Hepatocyte (in vitro differentiated cells): ENCODE measurements at regions not wholly inside any gene's neighbourhood (a gene's known extent, or its start where the extent isn't known, plus 50 kb on each side); places are given as distances from the start of the nearest gene placed in this dataset.

ENCODE experiments used
- DNase-seq: peaks from one replicate; pipeline ENCODE4 v3.0.0-alpha.2; 2016; ENCODE audit warnings: low spot score
- H2AFZ ChIP-seq: fragments of 200-600 bp; sonication (generic); 2 replicates; pipeline ENCODE4 v1.6.0; 2016; ENCODE audit warnings: antibody characterized with exemption, mild to moderate bottlenecking
- H3K27ac ChIP-seq: fragments of 200-600 bp; sonication (generic); 2 replicates; pipeline ENCODE4 v1.5.1; 2016; ENCODE audit warnings: mild to moderate bottlenecking
- H3K27me3 ChIP-seq: fragments of 200-600 bp; sonication (generic); 2 replicates; pipeline ENCODE4 v1.6.1; 2016
- H3K36me3 ChIP-seq: fragments of 200-600 bp; sonication (generic); replicated peaks from 2 replicates; pipeline ENCODE4 v1.5.1; 2016; ENCODE audit warnings: low read depth; ENCODE audit not compliant: insufficient read depth
- H3K4me1 ChIP-seq: fragments of 200-600 bp; sonication (generic); 2 replicates; pipeline ENCODE4 v1.5.1; 2016; ENCODE audit warnings: mild to moderate bottlenecking, moderate library complexity; ENCODE audit not compliant: insufficient read depth
- H3K4me2 ChIP-seq: fragments of 200-600 bp; sonication (generic); 2 replicates; pipeline ENCODE4 v1.6.0; 2016
- H3K4me3 ChIP-seq: fragments of 200-600 bp; sonication (generic); 2 replicates; pipeline ENCODE4 v1.5.1; 2016; ENCODE audit warnings: mild to moderate bottlenecking
- H3K79me2 ChIP-seq: fragments of 200-600 bp; sonication (generic); 2 replicates; pipeline ENCODE4 v1.6.0; 2017; ENCODE audit warnings: mild to moderate bottlenecking
- H3K9me2 ChIP-seq: fragments of 200-600 bp; sonication (generic); replicated peaks from 2 replicates; pipeline ENCODE4 v1.6.0; 2017; ENCODE audit warnings: mild to moderate bottlenecking; ENCODE audit not compliant: insufficient read depth
- H3K9me3 ChIP-seq: fragments of 200-600 bp; sonication (generic); 2 replicates; pipeline ENCODE4 v1.5.1; 2016; ENCODE audit warnings: low read depth, mild to moderate bottlenecking
- H4K20me1 ChIP-seq: fragments of 200-600 bp; sonication (generic); 2 replicates; pipeline ENCODE4 v1.6.0; 2016; ENCODE audit warnings: mild to moderate bottlenecking; ENCODE audit not compliant: insufficient read depth, poor library complexity, severe bottlenecking
- EZH2 ChIP-seq: fragments of 200-600 bp; sonication (generic); IDR thresholded peaks from 2 replicates; pipeline ENCODE4 v1.6.1; 2016; ENCODE audit warnings: antibody characterized with exemption, mild to moderate bottlenecking, borderline replicate concordance
- EZH2phosphoT487 ChIP-seq: fragments of 200-600 bp; sonication (generic); IDR thresholded peaks from one replicate; pipeline ENCODE4 v1.6.1; 2018; ENCODE audit warnings: antibody characterized with exemption, mild to moderate bottlenecking, low read depth, moderate library complexity; ENCODE audit not compliant: unreplicated experiment, severe bottlenecking
- WGBS: methylation state at CpG from one replicate; pipeline ENCODE4 v1.1.6; 2016; ENCODE audit warnings: low lambda C conversion rate; ENCODE audit errors: missing lambda C conversion rate; 5-methylcytosine and 5-hydroxymethylcytosine counted together
- TF ChIP-seq, protein P1 (sequence below): fragments of 200-600 bp; sonication (generic); IDR thresholded peaks from 2 replicates; pipeline ENCODE4 v1.5.1; 2016; ENCODE audit warnings: antibody characterized with exemption, mild to moderate bottlenecking; ENCODE audit not compliant: poor library complexity

DNA sequence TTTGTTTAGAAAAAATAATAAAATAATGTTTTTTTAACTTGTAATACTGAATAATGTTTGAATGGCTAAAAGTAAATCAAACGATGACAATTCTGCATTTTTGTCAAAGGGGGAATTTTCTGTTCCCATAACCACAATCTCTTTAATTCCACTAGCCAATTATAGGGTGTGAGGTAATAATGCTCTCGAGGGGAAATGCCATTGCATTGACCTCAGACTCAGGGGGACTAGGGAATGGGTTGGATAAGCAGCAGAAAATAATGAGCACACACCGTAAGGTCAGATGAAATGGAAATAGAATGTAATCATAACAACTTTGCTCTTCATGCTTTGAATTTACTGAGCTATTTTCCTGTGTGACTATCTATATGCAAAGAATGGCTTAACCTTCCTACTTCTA lies 584.7 kb downstream of the RFPL4B start:
- H2AFZ ChIP-seq = no peak overlapping the region
- no peak overlapping the region for H3K27ac ChIP-seq
- WGBS = 77% methylated on average over 3 of the region's 3 CpGs
- no peaks in the 10 kb centered on the region for H3K79me2 ChIP-seq
- H3K4me1 ChIP-seq = no peaks in the 10 kb centered on the region
- no peaks in the 10 kb centered on the region for H3K27me3 ChIP-seq
- no peak overlapping the region for H3K4me3 ChIP-seq
- no peak for TF ChIP-seq EZH2
- H3K4me2 ChIP-seq = no peak overlapping the region
- H3K9me2 ChIP-seq = no peaks in the 10 kb centered on the region
- no peaks in the 10 kb centered on the region for H4K20me1 ChIP-seq
- DNase-seq = no peak
- H3K9me3 ChIP-seq = no peaks in the 10 kb centered on the region
- no peaks in the 10 kb centered on the region for H3K36me3 ChIP-seq

DNA sequence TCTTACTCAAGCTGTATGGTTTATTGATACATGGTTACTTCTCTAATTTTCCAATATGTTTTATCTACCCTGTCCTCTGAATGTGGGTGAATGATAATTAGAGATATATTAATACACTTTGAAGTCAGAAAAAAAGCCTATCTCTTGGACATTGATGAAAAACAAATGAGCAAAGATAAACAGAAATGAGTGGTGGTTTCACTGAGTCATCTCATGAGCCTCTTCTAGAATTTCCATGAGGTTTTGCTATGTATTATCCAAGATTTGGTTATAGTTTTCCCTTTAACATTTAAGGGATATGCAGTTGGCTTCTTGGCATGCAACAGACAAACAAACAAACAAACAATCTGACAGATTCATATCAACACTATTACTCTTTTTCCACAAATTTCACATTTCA lies 586.8 kb downstream of the RFPL4B start:
- Histone ChIP-seq H3K27me3 (no peaks in the 10 kb centered on the region), H3K36me3 (no peaks in the 10 kb centered on the region), H3K4me2 (no peak overlapping the region), H4K20me1 (no peaks in the 10 kb centered on the region), H3K4me3 (no peak overlapping the region), H3K79me2 (no peaks in the 10 kb centered on the region), H2AFZ (no peak overlapping the region), H3K27ac (no peak overlapping the region), H3K9me2 (no peaks in the 10 kb centered on the region), H3K4me1 (no peaks in the 10 kb centered on the region), H3K9me3 (no peaks in the 10 kb centered on the region)
- TF ChIP-seq EZH2phosphoT487 = no peak
- TF ChIP-seq EZH2 = no peak
- TF ChIP-seq, protein P1, sequence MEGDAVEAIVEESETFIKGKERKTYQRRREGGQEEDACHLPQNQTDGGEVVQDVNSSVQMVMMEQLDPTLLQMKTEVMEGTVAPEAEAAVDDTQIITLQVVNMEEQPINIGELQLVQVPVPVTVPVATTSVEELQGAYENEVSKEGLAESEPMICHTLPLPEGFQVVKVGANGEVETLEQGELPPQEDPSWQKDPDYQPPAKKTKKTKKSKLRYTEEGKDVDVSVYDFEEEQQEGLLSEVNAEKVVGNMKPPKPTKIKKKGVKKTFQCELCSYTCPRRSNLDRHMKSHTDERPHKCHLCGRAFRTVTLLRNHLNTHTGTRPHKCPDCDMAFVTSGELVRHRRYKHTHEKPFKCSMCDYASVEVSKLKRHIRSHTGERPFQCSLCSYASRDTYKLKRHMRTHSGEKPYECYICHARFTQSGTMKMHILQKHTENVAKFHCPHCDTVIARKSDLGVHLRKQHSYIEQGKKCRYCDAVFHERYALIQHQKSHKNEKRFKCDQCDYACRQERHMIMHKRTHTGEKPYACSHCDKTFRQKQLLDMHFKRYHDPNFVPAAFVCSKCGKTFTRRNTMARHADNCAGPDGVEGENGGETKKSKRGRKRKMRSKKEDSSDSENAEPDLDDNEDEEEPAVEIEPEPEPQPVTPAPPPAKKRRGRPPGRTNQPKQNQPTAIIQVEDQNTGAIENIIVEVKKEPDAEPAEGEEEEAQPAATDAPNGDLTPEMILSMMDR = no peak
- no peak for DNase-seq

DNA sequence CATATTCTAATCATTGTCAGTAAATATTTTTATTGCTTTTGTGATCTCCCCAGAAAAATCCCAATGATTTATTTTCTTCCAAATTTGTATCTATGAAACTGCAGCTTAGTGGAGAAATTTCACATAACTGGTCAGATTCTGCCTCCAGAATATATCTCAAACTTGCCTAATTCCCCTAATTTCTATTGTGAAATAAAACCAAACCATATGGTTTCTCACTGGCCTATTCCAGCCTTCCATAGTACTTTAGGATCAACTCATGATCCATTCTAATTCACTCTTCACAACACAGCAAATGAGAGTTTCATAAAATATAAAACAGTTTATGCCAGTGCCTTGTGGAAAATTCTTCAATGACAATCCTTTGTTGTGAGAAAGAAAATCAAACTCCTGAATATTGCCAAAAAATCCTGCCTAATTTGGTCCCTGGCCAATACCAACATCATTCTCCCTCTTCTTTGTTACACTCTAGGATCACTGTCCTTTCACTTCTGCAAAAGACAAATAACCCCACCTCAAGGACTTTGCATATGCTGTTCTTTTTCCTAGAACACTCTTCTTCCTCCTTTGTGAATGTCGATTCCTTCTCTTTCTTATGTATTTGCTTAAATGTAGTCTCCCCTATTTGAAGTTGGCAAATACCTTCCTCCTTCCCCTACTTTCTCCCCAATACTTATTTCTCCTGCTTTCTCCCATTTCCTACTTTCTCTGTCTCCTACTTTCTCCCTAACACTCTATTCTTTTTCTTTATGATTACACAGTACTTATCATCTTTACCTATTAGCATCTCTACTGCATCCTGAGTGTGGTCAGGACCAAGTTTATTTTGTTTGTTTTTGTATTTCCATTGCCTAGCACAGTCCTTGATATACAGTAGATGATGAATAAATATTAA lies 587.5 kb downstream of the RFPL4B start:
- TF ChIP-seq EZH2 (no peak), EZH2phosphoT487 (no peak)
- TF ChIP-seq, protein P1 = no peak
- Histone ChIP-seq H3K36me3 (no peaks in the 10 kb centered on the region), H3K9me3 (no peaks in the 10 kb centered on the region), H3K4me2 (no peak overlapping the region), H2AFZ (no peak overlapping the region), H3K79me2 (no peaks in the 10 kb centered on the region), H3K27ac (no peak overlapping the region), H3K4me3 (no peak overlapping the region), H3K9me2 (no peaks in the 10 kb centered on the region), H4K20me1 (no peaks in the 10 kb centered on the region), H3K4me1 (no peaks in the 10 kb centered on the region), H3K27me3 (no peaks in the 10 kb centered on the region)
- WGBS = 83% methylated on average over 1 of the region's 1 CpG
- DNase-seq = no peak

DNA sequence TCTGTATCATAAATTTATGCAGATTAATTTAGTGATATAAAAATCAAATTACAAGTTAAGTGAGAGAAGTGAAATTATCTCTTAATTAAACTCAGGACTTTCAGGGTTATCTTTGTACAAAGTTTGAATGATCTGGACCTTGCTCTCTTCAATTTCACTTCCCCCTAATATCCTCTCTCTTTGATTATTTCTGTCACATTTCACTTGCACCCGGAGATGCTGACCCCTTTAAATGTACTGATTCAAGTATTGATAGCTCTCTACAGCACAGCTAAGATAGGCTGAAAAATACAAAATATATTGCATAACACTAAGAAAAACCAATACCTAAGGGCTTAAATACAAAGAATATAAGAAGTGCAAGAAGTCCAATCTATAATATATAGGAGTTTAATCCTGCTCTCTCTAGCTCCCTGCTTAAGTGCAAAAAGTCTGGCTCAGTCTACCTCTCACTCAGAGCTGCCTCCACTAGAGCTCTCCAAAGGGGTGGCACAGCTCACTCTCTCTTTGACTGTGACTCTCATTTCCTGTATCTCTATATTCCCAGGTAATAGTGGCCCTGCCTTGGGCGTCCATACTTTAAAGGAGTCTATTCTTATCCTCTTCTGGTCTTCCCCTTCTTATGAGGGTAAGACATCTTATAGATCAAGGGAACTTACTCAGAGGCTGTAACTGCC lies 588.4 kb downstream of the RFPL4B start:
- no peak overlapping the region for H3K27ac ChIP-seq
- no peaks in the 10 kb centered on the region for H3K9me3 ChIP-seq
- 96% methylated on average over 2 of the region's 2 CpGs for WGBS
- no peak overlapping the region for H3K4me2 ChIP-seq
- no peak overlapping the region for H2AFZ ChIP-seq
- H3K27me3 ChIP-seq = no peaks in the 10 kb centered on the region
- H3K4me1 ChIP-seq = no peaks in the 10 kb centered on the region
- H3K79me2 ChIP-seq = no peaks in the 10 kb centered on the region
- DNase-seq = no peak
- no peaks in the 10 kb centered on the region for H3K9me2 ChIP-seq
- no peak overlapping the region for H3K4me3 ChIP-seq
- no peaks in the 10 kb centered on the region for H3K36me3 ChIP-seq
- TF ChIP-seq EZH2phosphoT487 (no peak), EZH2 (no peak)
- TF ChIP-seq, protein P1 = no peak
- H4K20me1 ChIP-seq = no peaks in the 10 kb centered on the region
